A673 (cell line): ENCODE measurements at regions not wholly inside any gene's neighbourhood (a gene's known extent, or its start where the extent isn't known, plus 50 kb on each side); places are given as distances from the start of the nearest gene placed in this dataset.

Experiments
- EZH2 ChIP-seq: fragments of 200-600 bp; sonication (generic); IDR thresholded peaks from 2 replicates; pipeline ENCODE4 v1.6.1; 2017; ENCODE audit warnings: borderline replicate concordance, low read depth, mild to moderate bottlenecking, mixed read lengths, antibody characterized with exemption, low read length; ENCODE audit not compliant: poor library complexity, severe bottlenecking
- TF ChIP-seq, protein P1 (sequence below): fragments of 300-800, 200-600 bp; sonication (generic); conservative IDR thresholded peaks from 2 replicates; pipeline ENCODE4 v1.5.1; 2017; ENCODE audit warnings: low read depth, mild to moderate bottlenecking, antibody characterized with exemption, low read length, moderate library complexity, mixed read lengths

DNA sequence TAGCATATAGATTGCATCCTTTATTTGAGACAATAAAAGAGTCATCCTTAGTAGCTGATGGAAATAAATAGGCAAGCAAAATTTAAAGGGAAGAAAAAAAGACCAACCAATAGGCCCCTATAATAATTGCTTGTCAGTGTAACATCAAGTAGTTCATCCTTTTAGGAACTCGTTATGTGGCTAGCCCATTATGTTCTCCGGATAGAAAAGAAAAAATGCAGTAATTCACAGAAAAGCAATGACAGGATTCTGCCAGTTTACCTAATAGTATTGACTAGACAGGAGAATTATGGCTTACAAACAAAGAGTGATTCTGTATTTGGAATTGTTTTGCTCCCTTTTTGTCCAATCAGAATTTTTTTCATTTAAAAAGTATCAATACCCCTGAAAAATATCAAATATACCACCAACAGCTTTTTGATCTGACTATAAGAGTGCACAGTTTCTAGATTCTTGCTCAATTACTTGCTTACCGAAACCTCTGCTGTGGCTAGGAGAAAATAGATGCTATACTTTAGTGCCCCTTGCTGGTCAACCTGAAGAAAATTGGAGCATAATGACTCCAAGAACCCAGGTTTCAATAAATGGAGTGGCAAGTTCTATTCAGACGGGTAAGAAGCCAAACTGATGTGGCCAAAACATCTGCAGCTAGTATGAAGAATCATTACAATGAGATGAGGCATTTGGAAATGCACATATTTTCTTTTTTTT lies 91.5 kb upstream of the SASH1 start:
- TF ChIP-seq, protein P1, sequence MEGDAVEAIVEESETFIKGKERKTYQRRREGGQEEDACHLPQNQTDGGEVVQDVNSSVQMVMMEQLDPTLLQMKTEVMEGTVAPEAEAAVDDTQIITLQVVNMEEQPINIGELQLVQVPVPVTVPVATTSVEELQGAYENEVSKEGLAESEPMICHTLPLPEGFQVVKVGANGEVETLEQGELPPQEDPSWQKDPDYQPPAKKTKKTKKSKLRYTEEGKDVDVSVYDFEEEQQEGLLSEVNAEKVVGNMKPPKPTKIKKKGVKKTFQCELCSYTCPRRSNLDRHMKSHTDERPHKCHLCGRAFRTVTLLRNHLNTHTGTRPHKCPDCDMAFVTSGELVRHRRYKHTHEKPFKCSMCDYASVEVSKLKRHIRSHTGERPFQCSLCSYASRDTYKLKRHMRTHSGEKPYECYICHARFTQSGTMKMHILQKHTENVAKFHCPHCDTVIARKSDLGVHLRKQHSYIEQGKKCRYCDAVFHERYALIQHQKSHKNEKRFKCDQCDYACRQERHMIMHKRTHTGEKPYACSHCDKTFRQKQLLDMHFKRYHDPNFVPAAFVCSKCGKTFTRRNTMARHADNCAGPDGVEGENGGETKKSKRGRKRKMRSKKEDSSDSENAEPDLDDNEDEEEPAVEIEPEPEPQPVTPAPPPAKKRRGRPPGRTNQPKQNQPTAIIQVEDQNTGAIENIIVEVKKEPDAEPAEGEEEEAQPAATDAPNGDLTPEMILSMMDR: peak; percentile 44
- TF ChIP-seq EZH2: no peak
